H1 (cell line): ENCODE measurements at regions not wholly inside any gene's neighbourhood (a gene's known extent, or its start where the extent isn't known, plus 50 kb on each side); places are given as distances from the start of the nearest gene placed in this dataset.

Source experiments
- CTCF ChIA-PET: fragments of 300-600 bp; sonication (Branson Sonifier 250); formaldehyde crosslinking; loops from one replicate; lab custom pipeline; 2021; ENCODE audit not compliant: partially characterized antibody; lab: Charles Lee
- POLR2A ChIA-PET: fragments of 300-600 bp; sonication (Branson Sonifier 250); formaldehyde crosslinking; loops from one replicate; lab custom pipeline; 2021; ENCODE audit warnings: inconsistent platforms; ENCODE audit not compliant: partially characterized antibody; lab: Charles Lee
- DNase-seq, 2 experiments: peaks; one replicate each; pipeline versions ENCODE4 v3.0.0 to v3.0.0-alpha.2; 2010 to 2022; ENCODE audit warnings: low spot score in 2 of 2, low read depth in 1 of 2, mixed read lengths in 1 of 2
- FAIRE-seq: peaks from 2 replicates; lab custom pipeline; 2011; peaks lifted over from hg19 to GRCh38; lab: Jason Lieb, UNC
- H2AFZ ChIP-seq: 2 replicates; pipeline ENCODE4 v1.8.1; 2012; ENCODE audit warnings: low read length, inconsistent platforms
- H2AK5ac ChIP-seq: 2 replicates; pipeline ENCODE4 v1.6.1; 2013; ENCODE audit warnings: low read depth, low read length
- H2BK120ac ChIP-seq: replicated peaks from 2 replicates; pipeline ENCODE3; 2013; ENCODE audit warnings: low read depth, low read length, inconsistent platforms
- H2BK12ac ChIP-seq: 2 replicates; pipeline ENCODE4 v1.6.1; 2013; ENCODE audit warnings: low read depth, low read length
- H2BK15ac ChIP-seq: 2 replicates; pipeline ENCODE4 v1.6.1; 2013; ENCODE audit warnings: low read length
- H2BK20ac ChIP-seq: 2 replicates; pipeline ENCODE4 v1.6.1; 2013; ENCODE audit warnings: low read length
- H2BK5ac ChIP-seq: 2 replicates; pipeline ENCODE4 v1.6.1; 2013; ENCODE audit warnings: low read depth, low read length
- H3K14ac ChIP-seq: 2 replicates; pipeline ENCODE4 v1.6.1; 2013; ENCODE audit warnings: inconsistent platforms; ENCODE audit not compliant: insufficient read length
- H3K18ac ChIP-seq: 2 replicates; pipeline ENCODE4 v1.6.1; 2013; ENCODE audit warnings: low read length; ENCODE audit errors: extremely low read depth
- H3K23ac ChIP-seq: 2 replicates; pipeline ENCODE4 v1.6.1; 2013; ENCODE audit warnings: inconsistent platforms; ENCODE audit not compliant: insufficient read length
- H3K23me2 ChIP-seq: 2 replicates; pipeline ENCODE4 v1.6.1; 2013; ENCODE audit warnings: low read depth, low read length
- H3K27ac ChIP-seq: 2 replicates; pipeline ENCODE4 v1.6.1; 2011; ENCODE audit warnings: low read depth, low read length, inconsistent platforms
- H3K27me3 ChIP-seq, 4 experiments: replicated peaks in 1 of 4; 1 replicate in 1 of 4; 2 replicates in 3 of 4; pipeline versions ENCODE4 v1.6.1 to v1.8.1; 2011 to 2013; ENCODE audit warnings: low read length in 3 of 4, mild to moderate bottlenecking in 3 of 4, inconsistent platforms in 2 of 4, mixed read lengths in 2 of 4, moderate library complexity in 1 of 4; ENCODE audit not compliant: control insufficient read depth in 3 of 4, insufficient read depth in 3 of 4; ENCODE audit errors: extremely low read depth in 1 of 4
- H3K36me3 ChIP-seq, 4 experiments: 2 replicates each; pipeline versions ENCODE4 v1.6.1 to v1.8.1; 2011 to 2013; ENCODE audit warnings: mild to moderate bottlenecking in 4 of 4, low read length in 3 of 4, moderate library complexity in 2 of 4, control low read depth in 1 of 4, inconsistent platforms in 1 of 4; ENCODE audit not compliant: insufficient read depth in 4 of 4, control insufficient read depth in 2 of 4
- H3K4ac ChIP-seq: replicated peaks from 2 replicates; pipeline ENCODE3; 2013; ENCODE audit warnings: low read length, low read depth, mixed read lengths, inconsistent platforms; ENCODE audit not compliant: insufficient read length
- H3K4me1 ChIP-seq, 4 experiments: replicated peaks in 1 of 4; 1 replicate in 1 of 4; 2 replicates in 3 of 4; pipeline versions ENCODE4 v1.6.1 to v1.8.1; 2011 to 2013; ENCODE audit warnings: low read length in 3 of 4, inconsistent platforms in 2 of 4, mixed read lengths in 1 of 4; ENCODE audit not compliant: insufficient read depth in 4 of 4, control insufficient read depth in 3 of 4
- H3K4me2 ChIP-seq, 2 experiments: 2 replicates each; pipeline versions ENCODE4 v1.6.1 to v1.8.1; 2011 to 2013; ENCODE audit warnings: low read depth in 2 of 2, low read length in 2 of 2, control low read depth in 1 of 2, inconsistent platforms in 1 of 2, mild to moderate bottlenecking in 1 of 2; ENCODE audit not compliant: insufficient read depth in 1 of 2
- H3K4me3 ChIP-seq, 4 experiments: fragments of 200-600, 300-600 bp in 1 of 4; sonication (generic), shearing (Covaris generic), sonication (Bioruptor Twin) in 1 of 4; 2 replicates each; pipeline versions ENCODE4 v1.5.1 to v1.8.1; 2011 to 2016; ENCODE audit warnings: low read length in 4 of 4, low read depth in 3 of 4, control low read depth in 2 of 4, inconsistent platforms in 2 of 4, mild to moderate bottlenecking in 2 of 4, mixed read lengths in 1 of 4, moderate library complexity in 1 of 4; ENCODE audit not compliant: insufficient read depth in 2 of 4; ENCODE audit errors: extremely low read depth in 1 of 4
- H3K56ac ChIP-seq: replicated peaks from 2 replicates; pipeline ENCODE3; 2013; ENCODE audit warnings: low read depth, mild to moderate bottlenecking, mixed read lengths, low read length, inconsistent platforms; ENCODE audit not compliant: insufficient read length
- H3K79me1 ChIP-seq: 2 replicates; pipeline ENCODE4 v1.6.1; 2013; ENCODE audit warnings: low read depth, low read length, control low read depth
- H3K79me2 ChIP-seq, 2 experiments: 2 replicates each; pipeline versions ENCODE4 v1.6.1 to v1.8.1; 2012 to 2013; ENCODE audit warnings: low read length in 2 of 2, mild to moderate bottlenecking in 2 of 2, inconsistent platforms in 1 of 2; ENCODE audit not compliant: insufficient read depth in 2 of 2, control insufficient read depth in 1 of 2
- H3K9ac ChIP-seq, 4 experiments: replicated peaks in 1 of 4; 1 replicate in 1 of 4; 2 replicates in 3 of 4; pipeline versions ENCODE4 v1.6.1 to v1.8.1; 2011 to 2013; ENCODE audit warnings: low read depth in 3 of 4, low read length in 3 of 4, control low read depth in 2 of 4, mild to moderate bottlenecking in 2 of 4, moderate library complexity in 2 of 4, inconsistent platforms in 1 of 4; ENCODE audit errors: extremely low read depth in 1 of 4
- H3K9me3 ChIP-seq, 2 experiments: 2 replicates each; pipeline versions ENCODE4 v1.6.1 to v1.8.1; 2012 to 2013; ENCODE audit warnings: mild to moderate bottlenecking in 2 of 2, moderate library complexity in 2 of 2, control low read depth in 1 of 2, inconsistent platforms in 1 of 2, low read depth in 1 of 2, low read length in 1 of 2, mixed read lengths in 1 of 2; ENCODE audit not compliant: insufficient read depth in 2 of 2
- H4K20me1 ChIP-seq, 2 experiments: replicated peaks in 1 of 2; 2 replicates each; pipeline versions ENCODE3 to v1.8.1; 2011 to 2013; ENCODE audit warnings: inconsistent platforms in 2 of 2, low read length in 2 of 2, mild to moderate bottlenecking in 1 of 2; ENCODE audit not compliant: insufficient read depth in 2 of 2, control insufficient read depth in 1 of 2
- H4K5ac ChIP-seq: 2 replicates; pipeline ENCODE4 v1.6.1; 2013; ENCODE audit warnings: low read length, low read depth, mixed read lengths, inconsistent platforms; ENCODE audit not compliant: insufficient read length
- H4K8ac ChIP-seq: 2 replicates; pipeline ENCODE4 v1.8.0; 2013; ENCODE audit warnings: mild to moderate bottlenecking, moderate library complexity, low read length, inconsistent platforms; ENCODE audit not compliant: insufficient read depth; ENCODE audit errors: extremely low read depth
- H4K91ac ChIP-seq: replicated peaks from 2 replicates; pipeline ENCODE3; 2013; ENCODE audit warnings: low read length, mixed read lengths, inconsistent platforms; ENCODE audit not compliant: insufficient read length
- GTF2F1 ChIP-seq: IDR thresholded peaks from 2 replicates; pipeline ENCODE4 v1.6.1; 2012; ENCODE audit warnings: low read depth, low read length, improper control_type of control experiment, borderline replicate concordance
- JUND ChIP-seq: IDR thresholded peaks from 2 replicates; pipeline ENCODE4 v1.6.1; 2011; ENCODE audit warnings: mild to moderate bottlenecking, improper control_type of control experiment, low read length
- SIN3A ChIP-seq, 2 experiments: IDR thresholded peaks in 1 of 2; conservative IDR thresholded peaks in 1 of 2; 2 replicates each; pipeline ENCODE4 v1.6.1; 2011 to 2012; ENCODE audit warnings: low read length in 2 of 2, improper control_type of control experiment in 1 of 2, low read depth in 1 of 2, mild to moderate bottlenecking in 1 of 2
- YY1 ChIP-seq: IDR thresholded peaks from 2 replicates; pipeline ENCODE4 v1.6.1; 2011; ENCODE audit warnings: low read depth, mild to moderate bottlenecking, low read length
- WGBS, 2 experiments: shearing (Covaris generic) in 1 of 2; methylation state at CpG; one replicate each; pipeline versions ENCODE4 v1.1.6 to v1.1.7; 2013 to 2015; ENCODE audit warnings: low lambda C conversion rate in 2 of 2, mixed read lengths in 2 of 2, inconsistent platforms in 1 of 2, low coverage in 1 of 2, missing lambda C conversion rate in 1 of 2; ENCODE audit not compliant: insufficient replicate concordance in 2 of 2, insufficient coverage in 1 of 2, insufficient read length in 1 of 2; ENCODE audit errors: extremely low coverage in 1 of 2, missing lambda C conversion rate in 1 of 2; 5-methylcytosine and 5-hydroxymethylcytosine counted together

- peak overlapping the region; percentile 35 for H4K5ac ChIP-seq
- H3K4me3 ChIP-seq = no peak overlapping the region; a peak in 3 of 8 replicates
- peak overlapping the region; percentile 19 for H2BK120ac ChIP-seq
- no peaks in the 10 kb centered on the region for H3K27me3 ChIP-seq
- peak overlapping the region; percentile 54; the same call in 1 of the 2 replicates for H2BK12ac ChIP-seq
- no peak overlapping the region for H2AK5ac ChIP-seq
- H2BK20ac ChIP-seq = peak overlapping the region; percentile 73; the same call in 1 of the 2 replicates
- no peak overlapping the region for H4K91ac ChIP-seq
- no peak overlapping the region for H3K27ac ChIP-seq
- 81% methylated on average over 17 of the region's 17 CpGs; no CpG with 5 or more reads in 1 of the 2 experiments for WGBS, 2 experiments
- peaks cover 6 to 32% (median 18%) of the 10 kb centered on the region in 4 experiments; a peak in 5 of 7 replicates for H3K4me1 ChIP-seq
- peak overlapping the region; percentile 9; the same call in 1 of the 2 replicates for H2AFZ ChIP-seq
- no peak overlapping the region for H3K9ac ChIP-seq
- no peak overlapping the region for H3K14ac ChIP-seq
- H2BK5ac ChIP-seq = no peak overlapping the region
- ChIA-PET CTCF (interaction anchor here (0.9 to 2.7 kb wide), 5 partner anchors 9 to 108 kb away, joined by 3 to 7 read pairs (median 4); no protein-coding TSS in a partner anchor), POLR2A (no interaction called here)
- H3K79me1 ChIP-seq = no peaks in the 10 kb centered on the region
- no peaks in the 10 kb centered on the region for H4K20me1 ChIP-seq
- TF ChIP-seq JUND = no peak
- peak; percentile 64; the same call in 1 of the 2 replicates for TF ChIP-seq YY1
- TF ChIP-seq SIN3A (conservative IDR thresholded peaks at IDR 0.05 in 1 of 2, IDR thresholded peaks at IDR 0.05 in 1 of 2; ENCODE audit: low read depth in 1 of 2, low read length in 2 of 2) = no peak
- no peak for TF ChIP-seq GTF2F1
- H3K23me2 ChIP-seq = no peaks in the 10 kb centered on the region
- DNase-seq = no peak
- H3K9me3 ChIP-seq = no peaks in the 10 kb centered on the region; a peak in 1 of 4 replicates
- H4K8ac ChIP-seq = no peak overlapping the region
- no peaks in the 10 kb centered on the region for H3K36me3 ChIP-seq
- no peak overlapping the region for H3K56ac ChIP-seq
- peak overlapping the region; percentile 20; the same call in 1 of the 2 replicates for H2BK15ac ChIP-seq
- no peak overlapping the region for H3K23ac ChIP-seq
- peak overlapping the region; percentile 12 to 24; a peak in 3 of 4 replicates for H3K4me2 ChIP-seq
- H3K4ac ChIP-seq = no peak overlapping the region
- FAIRE-seq = no peak
- H3K18ac ChIP-seq = no peak overlapping the region; the same call in 1 of the 2 replicates
- H3K79me2 ChIP-seq = no peaks in the 10 kb centered on the region
These were observed 100.5 kb downstream of the TFAP2A start for GRCh38 chr6:10314163-10314955.
